NT2/D1 (cell line): ENCODE measurements at regions not wholly inside any gene's neighbourhood (a gene's known extent, or its start where the extent isn't known, plus 50 kb on each side); places are given as distances from the start of the nearest gene placed in this dataset.
"Not testable (repeated sequence)": the region's sequence is repeated elsewhere in the genome, so short reads cannot be mapped to it uniquely, and the experiment has no call there.

Experiments
- SUZ12 ChIP-seq: IDR thresholded peaks from 2 replicates; pipeline ENCODE4 v1.6.1; 2011; ENCODE audit not compliant: insufficient read length, insufficient read depth; ENCODE audit errors: extremely low read depth
- YY1 ChIP-seq: IDR thresholded peaks from 2 replicates; pipeline ENCODE4 v1.6.1; 2011; ENCODE audit not compliant: insufficient read length, insufficient read depth

DNA sequence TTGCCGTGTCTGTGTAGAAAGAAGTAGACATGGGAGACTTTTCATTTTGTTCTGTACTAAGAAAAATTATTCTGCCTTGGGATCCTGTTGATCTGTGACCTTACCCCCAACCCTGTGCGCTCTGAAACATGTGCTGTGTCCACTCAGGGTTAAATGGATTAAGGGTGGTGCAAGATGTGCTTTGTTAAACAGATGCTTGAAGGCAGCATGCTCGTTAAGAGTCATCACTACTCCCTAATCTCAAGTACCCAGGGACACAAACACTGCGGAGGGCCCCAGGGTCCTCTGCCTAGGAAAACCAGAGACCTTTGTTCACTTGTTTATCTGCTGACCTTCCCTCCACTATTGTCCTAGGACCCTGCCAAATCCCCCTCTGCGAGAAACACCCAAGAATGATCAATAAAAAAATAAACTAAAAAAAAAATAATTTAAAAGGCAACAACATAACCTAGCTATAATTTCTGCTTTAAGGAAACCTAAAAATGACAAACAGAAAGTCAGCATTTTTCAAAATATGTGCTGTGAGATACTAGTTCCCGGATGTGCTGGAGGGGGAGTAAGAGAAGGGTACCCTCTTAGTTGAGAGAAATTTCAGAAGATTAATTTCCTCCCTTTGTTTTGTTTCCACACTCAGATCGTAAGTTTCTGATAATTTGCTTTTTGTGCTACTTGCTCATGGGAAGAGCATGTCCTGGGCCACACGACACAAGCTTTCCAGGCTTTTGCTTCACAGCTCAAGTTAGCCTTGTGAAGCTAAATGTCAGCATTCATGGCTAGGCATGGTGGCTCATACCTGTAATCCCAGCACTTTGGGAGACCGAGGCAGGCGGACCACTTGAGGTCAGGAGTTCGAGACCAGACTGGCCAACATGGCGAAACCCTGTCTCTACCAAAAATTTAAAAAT lies 64.7 kb upstream of the CAPRIN1 start:
- TF ChIP-seq SUZ12, YY1: not testable (repeated sequence)
